SKM-1 treated with dmso at 0.1 percent for 144 hours (cell line): ENCODE measurements at regions not wholly inside any gene's neighbourhood (a gene's known extent, or its start where the extent isn't known, plus 50 kb on each side); places are given as distances from the start of the nearest gene placed in this dataset.

Experiments used
- DNase-seq: peaks from one replicate; lab custom pipeline; 2025; ENCODE audit not compliant: unreplicated experiment; lab: John Stamatoyannopoulos, UW

DNA sequence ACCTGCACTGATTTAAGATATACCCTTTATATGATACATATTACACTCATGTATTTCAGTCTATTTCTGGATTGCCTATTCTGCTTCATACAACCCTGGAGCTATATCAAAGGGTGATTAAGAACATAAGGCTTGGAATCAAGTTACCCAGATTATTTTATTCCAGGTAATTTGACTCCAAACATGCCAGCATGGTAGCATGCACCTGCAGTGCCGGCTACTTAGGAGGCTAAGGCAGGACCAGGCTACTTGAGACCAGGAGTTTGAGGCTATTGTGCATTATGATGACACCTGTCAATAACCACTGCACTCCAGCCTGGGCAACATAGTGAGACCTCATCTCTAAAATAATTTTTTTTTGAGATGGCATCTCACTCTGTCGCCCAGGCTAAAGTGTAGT is 50.4 kb upstream of the NEO1 start:
- DNase-seq = no peak

DNA sequence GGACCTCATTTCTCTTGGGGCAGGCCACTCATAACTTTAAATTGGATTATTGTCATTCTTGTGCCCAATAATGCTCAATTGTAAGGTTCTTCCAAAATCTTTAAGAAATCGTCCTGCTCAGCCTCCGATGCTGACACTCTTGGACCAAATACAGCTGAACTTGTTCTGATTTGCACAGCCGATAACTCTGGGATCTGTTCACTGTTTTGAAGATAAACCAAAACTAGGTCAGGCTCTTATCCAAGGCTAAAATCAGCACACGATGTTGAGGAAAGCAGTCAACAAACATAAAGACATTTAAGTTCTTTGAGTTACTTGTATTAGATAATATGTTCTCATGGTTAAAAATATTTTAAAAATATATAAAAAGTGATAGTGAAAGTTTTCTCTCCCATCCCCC is 52.0 kb upstream of the NEO1 start:
- DNase-seq = no peak

DNA sequence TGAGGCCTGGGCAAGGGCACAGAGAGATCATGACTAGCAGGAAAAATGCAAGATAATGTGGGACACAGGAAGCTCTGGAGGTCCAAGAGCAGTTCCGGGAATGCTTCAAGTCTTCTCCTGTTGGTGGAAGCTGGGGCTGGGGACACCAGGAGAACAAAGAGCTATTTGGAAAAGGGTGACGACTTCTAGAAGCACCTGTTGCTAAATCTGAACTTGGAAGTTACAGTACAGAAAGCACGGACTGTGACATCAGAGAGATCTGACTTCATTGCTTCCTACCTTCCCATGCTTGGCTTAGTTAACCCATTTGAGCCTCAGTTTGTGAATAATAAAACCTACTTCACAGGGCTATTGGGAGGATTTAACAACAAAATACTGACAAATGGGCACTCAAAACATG is 52.7 kb upstream of the NEO1 start:
- no peak for DNase-seq

DNA sequence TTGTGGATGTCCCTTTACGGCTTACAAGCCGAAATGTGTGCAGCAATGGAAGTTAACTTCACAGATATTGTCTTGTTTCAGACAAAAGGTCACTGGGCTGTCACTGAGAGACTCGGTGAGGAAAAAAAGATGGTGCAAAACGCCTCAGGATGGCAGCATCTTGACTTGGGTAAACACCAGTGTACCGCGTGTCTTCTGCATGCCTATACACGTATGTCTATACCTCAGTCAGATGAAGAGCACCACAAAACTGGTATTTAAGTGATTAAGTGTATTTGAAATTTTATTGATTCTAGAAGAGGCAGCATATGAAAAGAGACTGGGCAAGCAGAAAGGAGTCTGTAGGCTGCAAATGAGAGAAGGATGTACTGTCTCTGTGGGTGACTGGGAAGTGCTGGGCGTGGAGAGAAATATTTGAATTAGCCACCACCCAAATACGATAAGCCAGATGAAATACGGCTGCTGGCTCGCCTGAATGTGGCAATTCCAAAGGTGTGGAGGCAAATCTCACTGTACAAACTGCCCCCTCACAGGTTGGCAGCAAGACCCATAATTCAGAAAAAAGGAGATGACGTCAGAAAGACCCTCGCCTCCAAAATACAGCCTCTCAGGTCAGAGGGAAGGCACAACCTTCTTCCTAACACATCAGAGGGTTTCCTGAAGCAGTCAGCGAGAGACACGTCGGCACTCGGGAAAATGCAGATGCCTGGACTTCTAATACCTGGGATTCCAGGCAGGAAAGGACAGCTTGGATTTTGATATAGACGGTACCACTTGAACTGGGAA is 53.4 kb upstream of the NEO1 start:
- no peak for DNase-seq

DNA sequence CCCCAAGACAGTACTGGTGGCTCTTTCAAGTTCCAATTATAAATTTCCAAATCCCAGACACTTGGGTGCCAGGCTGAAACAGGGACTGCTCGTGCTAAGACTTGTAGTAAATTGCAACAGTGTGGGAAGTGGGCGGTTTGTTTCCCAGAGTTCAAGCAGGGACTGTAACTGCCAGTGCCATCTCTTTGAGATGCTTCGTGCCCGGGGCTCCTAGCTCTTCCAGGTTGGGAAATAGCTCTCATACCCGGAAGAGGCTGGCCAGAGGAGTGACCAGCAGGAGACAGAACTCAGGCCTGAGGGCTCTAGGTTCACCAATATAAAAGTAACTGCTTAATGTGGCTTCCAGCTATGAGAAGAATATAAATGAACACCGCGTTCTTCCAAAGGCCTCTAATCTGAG is 54.0 kb upstream of the NEO1 start:
- DNase-seq = no peak

DNA sequence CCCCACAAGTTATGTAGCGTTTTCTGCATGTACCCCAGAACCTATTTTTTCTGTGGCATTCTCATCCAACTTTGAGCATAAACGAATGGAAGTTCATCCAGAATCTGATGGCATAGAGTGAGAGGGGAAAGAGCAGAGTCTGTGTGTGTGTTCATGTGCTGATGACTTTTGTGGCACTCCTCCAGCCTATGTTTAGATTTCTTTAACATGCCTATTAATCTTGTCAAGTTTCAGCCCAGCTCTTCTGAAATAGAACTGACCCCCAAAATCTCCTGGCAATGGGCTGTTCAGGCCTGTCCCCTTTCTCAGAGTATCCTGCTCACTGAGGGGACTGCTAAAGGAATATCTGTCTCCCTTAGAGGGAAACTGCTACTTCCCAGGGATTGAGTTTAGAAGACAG is 56.4 kb upstream of the NEO1 start:
- DNase-seq = no peak

DNA sequence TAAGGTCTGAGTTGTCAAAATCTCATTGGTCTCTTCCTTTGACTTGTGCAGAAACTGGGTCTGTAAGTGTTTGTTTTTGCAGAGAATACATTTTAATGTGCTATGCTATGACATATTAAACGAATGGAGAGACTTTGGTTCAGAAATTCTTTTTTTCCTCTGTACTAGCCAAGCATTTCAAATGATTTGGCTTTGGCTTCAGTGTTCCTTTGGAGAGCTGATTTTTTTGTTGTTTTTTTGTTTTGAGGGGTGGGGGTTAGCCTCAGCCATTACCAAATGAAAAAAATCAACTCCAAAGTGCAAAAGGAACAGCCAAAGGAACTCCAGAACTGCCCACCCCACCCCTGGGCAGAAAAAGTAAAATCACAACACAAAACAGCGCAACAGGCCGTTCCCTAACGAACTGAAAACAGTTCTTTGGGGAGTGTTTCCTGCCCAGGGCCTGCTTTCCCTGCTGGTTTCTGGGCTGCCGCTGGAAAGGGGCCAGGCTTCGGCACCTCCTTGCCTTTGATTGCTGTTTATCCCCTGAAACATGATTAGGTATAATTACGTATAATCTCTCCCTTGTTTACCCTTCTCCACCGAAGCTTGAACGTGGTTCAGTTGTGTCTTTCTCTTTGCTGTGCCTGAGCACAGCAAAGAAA is 57.6 kb upstream of the NEO1 start:
- no peak for DNase-seq

DNA sequence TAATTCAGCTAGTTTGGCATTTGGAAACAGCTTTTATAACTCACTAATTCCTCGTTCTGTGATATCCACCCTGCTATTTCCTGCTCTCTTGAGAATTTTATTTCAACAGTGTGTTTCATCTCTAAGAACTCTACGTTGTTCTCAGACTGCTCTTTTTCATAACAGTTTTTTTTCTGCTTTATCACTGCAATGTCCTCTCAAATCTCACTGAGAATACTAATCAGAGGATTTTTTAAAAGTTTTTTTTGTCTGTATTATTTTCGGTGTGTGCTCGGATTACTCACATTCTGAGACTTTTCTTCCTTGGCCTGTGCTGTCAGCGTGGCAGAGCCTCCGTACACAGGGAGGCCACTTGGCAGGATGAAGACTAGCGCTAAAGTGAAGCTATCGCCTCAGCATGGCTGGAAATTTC is 59.4 kb upstream of the NEO1 start:
- no peak for DNase-seq

DNA sequence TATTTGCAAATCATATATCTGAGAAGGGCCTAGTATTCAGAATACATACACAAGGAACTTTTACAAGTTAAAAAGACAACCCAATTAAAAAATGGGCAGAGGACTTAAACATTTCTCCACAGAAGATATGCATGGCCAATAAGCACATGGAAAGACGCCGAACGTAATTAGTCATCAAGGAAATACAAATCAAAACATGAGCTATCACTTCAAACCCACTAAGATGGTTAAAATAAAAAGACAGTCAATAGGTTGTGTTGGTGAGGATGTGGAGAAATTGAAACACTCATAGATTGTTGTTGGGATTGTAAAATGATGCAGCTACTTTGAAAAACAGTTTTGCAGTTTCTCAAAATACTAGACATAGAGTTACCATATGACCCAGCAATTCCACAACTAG is 61.2 kb upstream of the NEO1 start:
- no peak for DNase-seq

DNA sequence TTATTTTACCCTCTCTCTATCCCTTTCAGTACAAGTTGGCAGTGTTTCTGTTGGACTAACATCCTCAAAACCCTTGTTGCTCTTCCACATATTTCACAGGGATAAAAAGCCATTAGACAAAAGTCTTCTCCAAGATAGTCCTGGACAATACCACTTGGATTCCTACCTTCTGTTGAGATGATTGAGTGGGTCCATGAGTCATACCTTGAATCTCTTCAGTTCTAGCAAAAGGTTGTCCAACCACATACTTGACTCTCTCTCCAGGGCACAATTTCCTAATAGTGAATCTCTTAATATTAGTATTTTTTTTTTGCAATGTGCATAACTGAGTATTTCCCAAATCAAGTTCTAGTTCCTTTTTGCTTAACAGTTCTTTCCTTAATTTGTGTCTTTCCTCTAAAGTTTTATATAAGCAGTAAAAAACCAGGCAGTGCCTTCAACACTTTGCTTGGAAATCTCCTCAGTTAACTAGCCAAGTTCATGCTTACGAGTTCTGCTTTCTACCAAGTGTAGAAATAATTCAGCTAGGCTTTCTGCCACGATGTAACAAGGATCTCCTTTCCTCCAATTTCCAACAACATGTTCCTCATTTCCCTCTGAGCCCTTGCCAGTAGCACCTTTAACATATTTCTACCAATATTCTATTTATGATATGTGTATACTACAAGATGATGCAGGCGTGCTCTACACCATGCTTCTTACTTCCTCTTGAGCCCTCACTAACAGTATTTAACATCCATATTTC is 68.3 kb upstream of the NEO1 start:
- DNase-seq = no peak

DNA sequence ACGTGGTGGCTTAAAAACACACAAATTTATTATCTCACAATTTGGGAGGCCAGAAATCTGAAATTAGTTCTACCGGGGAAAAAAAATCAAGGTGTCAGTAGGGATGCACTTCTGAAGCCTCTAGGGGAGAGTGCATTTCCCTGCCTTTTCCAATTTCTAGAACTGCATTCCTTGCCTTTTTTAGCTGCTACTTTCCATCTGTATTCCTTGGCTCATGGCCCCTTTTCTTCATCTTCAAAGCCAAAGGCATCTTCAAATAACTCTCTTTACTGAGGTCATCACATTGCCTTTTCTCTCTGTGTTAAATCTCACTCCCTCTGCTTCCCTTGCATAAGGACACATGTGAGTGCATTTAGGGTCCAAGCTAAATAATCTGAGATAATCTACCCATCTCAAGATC is 69.5 kb upstream of the NEO1 start:
- no peak for DNase-seq

DNA sequence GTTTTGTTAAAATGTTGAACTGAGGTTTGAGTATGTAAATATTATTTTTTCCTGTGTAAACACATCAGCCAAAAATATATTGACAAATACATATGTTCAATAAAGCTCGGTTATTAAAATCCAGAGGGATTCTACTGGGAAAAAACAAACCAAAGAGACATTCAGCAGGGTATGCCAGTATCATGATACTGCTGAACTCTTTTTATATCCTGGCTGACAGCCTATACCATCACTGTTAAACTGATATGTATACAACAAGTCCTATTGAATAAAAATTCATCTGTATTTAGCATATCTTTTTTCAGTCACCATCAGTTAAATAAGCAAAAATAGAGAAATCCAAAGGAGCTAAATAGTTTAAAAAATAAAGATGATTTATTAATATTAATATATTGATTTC is 71.6 kb upstream of the NEO1 start:
- DNase-seq = no peak

DNA sequence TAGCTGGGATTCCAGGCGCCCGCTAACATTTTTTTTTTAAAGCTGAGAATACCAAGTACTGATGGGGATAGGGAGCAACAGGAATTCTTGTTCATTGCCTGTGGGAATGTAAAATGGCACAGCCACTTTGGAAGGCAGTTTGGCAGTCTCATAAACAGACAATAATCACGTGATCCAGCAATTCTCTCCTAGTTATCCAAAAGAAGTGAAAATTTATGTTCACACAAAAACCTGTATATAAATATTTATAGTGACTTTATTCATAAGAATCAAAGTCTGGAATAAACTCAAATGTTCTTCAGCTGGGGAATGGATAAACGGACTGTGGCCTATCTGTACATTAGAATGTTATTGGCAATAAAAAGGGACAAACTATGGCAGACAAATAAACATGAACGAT is 72.5 kb upstream of the NEO1 start:
- DNase-seq = no peak

DNA sequence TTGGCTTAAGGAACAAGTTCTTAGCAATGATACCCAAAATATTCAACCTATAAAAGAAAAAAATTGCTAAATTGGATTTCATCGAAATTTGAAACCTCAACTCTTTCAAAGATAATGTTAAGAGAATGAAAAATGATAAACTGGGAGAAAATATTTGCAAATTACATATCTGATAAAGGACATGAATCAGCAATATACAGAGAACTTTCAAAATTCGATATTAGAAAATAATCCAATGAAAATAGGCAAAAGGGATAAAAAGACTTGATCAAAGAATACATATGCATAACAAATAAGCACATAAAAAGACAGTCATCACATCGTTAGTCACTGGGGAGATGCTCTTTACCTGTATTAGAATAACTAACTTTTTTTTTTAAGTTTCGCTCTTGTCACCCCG is 73.0 kb upstream of the NEO1 start:
- no peak for DNase-seq

DNA sequence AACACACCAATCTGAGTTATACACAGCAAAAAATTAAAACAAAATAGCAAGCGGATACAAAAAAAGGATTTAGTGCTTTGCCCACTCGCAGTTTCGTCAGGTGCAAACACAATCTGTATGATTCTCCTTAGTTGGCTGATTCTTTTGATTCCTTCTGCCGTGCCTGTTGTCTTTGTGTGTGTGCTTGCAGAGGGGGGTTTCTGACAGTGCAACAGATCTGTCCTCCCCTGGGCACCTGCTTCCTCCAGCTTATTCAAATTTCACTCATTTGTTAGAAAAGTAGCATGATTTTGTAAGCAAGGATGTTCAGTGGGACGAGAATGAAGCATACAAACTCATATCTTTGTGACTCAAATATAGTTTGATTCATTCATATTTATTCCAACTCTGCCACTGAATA is 74.0 kb upstream of the NEO1 start:
- DNase-seq = no peak

DNA sequence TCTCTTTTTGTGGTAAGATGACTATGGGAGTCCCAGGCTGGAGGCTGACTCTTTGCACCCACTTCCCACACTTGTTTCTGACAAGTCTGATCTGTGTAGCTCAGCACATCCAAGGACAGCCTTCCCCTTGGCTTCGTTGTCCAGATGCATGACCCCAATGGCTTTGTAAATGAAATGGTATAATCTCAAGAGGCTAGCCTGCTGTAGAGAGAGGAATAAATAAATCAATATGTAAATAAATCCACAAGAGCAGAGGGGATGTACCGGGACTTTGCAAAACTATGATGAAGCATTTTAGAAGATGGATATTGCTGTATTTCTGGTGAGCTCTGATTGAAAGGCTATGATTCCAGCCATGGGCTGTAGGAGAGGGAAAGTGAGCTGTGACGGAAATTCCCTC is 79.9 kb upstream of the NEO1 start:
- no peak for DNase-seq

DNA sequence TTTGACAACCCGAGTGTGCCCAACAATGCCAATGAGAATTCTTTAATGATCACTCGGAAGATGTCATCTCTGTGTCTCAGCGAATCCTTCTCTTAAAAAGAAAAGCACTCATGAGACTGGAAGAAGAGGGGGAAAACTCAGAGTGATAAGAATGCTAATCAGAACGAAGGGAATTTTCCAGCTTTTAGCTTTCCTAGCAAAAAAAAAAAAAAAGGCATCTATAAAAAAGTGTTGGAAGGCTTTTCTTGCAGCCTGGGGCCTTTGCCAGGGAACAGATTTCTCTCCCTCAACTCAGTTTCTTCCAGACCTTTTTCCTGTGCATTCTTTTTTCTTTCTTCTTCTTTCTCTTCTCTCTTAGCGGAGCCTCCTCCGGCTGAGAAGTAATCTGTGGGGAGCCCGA is 80.5 kb upstream of the NEO1 start:
- DNase-seq = no peak

DNA sequence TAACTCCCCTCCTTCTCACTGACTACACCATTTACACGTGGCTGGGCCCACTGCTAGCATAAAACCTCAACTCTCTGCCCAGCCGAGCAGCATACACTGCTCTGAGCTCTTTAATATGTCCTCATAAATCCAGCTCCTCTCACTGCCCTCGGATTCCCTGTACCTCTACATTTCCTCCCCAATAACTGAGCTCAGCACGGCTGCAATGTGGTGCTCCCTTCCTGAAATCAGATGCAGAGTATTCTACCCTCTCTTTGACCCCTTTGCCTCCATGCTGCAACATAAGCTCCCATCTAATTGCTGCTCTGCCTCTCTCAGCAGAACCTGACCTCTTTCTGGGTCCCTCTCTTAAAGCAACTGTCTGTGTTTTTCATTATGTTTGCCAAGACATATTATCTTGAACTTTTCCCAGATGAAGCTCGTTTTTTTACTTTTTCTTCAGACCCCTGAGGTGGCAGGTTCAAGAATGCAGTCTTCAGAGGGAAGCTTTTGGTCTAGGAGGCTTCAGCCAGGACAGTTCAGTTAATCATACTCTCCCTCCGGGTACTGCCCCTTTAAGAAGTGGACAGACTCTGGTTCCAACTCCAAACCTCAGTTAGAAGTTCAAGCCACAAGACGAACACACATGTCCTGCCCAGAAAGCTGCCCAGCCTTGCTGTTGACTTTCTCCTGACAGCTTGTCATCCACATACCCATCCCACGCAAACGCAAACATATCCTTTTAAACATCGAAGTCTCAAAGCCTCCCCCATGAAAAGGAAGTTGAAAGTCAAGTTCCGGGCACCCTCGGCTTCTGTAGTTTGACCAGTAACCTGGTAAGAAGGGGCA is 81.1 kb upstream of the NEO1 start:
- no peak for DNase-seq

DNA sequence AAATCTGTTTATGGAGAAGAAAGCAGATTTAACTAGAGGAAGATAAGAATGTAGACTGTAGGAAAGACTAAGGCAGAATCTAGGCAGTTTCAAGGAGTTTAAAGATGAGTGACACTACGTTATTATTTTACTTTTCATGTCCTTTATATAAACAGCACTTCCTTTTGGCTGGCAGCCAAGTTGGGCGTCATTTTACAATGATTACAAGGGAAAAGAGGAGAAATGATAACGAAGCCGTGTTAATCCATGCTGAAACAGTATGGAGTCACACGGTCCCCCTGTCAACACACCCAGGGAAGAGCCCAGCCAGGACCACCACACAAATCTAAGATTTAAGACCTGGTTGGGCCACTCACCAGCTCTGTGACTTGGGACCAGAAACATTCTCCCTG is 83.7 kb upstream of the NEO1 start:
- DNase-seq = no peak

DNA sequence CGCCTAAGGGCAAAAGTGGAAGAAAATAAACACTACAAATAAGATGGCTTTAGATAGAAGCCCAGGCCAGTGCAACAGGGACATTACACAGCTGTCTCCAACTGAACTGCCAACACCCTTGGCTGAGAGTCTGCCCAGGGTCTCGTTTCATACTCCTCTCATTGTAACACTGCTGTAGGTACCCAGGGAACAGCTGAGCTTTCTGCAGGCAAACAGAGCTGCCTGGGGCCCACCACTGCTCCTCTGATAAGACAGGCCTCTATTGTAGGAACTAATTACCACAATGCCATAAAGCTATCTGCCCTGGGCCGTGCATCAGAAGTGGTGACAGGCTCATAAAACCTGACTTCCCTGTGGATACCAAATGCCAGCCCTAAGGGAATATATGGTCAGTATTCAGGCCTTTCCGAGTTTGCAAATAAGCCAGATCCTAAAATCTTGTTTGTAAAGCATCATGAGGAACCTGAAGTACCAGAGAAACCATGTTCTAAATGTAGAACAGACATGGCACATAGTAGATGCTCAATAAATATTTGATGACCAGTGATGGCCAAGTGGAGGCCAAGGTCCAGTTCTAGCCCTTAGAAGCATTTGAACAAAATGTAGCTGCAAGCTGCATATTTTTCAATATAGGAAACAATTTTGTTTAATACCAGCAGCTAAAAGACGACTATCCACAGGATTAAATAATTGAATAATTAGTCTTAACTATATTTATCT is 84.3 kb upstream of the NEO1 start:
- no peak for DNase-seq

DNA sequence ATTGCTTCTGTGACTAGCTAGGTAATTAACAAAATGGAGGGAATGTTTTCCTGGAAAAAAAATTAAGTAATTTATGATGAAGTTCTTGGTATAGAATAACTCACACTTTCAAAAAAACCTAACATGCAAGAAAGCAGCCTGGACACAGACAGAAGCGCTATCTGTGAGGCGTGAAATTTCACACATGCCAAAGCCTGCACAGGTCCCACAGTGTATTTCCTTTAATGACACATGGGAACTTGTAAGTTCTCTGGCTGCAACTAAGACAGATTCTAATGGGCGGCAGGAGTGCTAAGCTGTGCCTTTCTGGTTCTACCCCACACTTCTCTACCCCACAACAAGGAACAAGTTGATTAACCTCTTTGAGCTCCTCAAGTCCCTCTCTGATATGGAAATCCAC is 84.9 kb upstream of the NEO1 start:
- no peak for DNase-seq
